Ovary (tissue), 3 donors: ENCODE measurements at regions not wholly inside any gene's neighbourhood (a gene's known extent, or its start where the extent isn't known, plus 50 kb on each side); places are given as distances from the start of the nearest gene placed in this dataset.

ENCODE experiments used
- CTCF ChIP-seq, 3 donors: fragments of 450-650 bp in 2 of 3; fragments of 200-600 bp in 1 of 3; IDR thresholded peaks; one replicate each; pipeline versions ENCODE4 v1.5.1 to v1.8.0; 2016 to 2022; ENCODE audit warnings: antibody characterized with exemption in 3 of 3, mild to moderate bottlenecking in 1 of 3
- EP300 ChIP-seq: sonication (generic); formaldehyde crosslinking; IDR thresholded peaks from one replicate; pipeline ENCODE4 v1.6.1; 2017; ENCODE audit warnings: antibody characterized with exemption
- POLR2A ChIP-seq: fragments of 450-650 bp; IDR thresholded peaks from one replicate; pipeline ENCODE4 v1.6.1; 2017; ENCODE audit warnings: antibody characterized with exemption, mild to moderate bottlenecking, moderate library complexity
- donor health status: DM: no; HTN: no; CAD: no.

GRCh38 chr3:166810741-166811445 is 569.2 kb downstream of the ZBBX start:
- TF ChIP-seq EP300 (no peak), CTCF (IDR thresholded peaks at IDR 0.05) (no peak), POLR2A (no peak)
